ENCODE measurements at regions not wholly inside any gene's neighbourhood (a gene's known extent, or its start where the extent isn't known, plus 50 kb on each side); places are given as distances from the start of the nearest gene placed in this dataset.

DNA sequence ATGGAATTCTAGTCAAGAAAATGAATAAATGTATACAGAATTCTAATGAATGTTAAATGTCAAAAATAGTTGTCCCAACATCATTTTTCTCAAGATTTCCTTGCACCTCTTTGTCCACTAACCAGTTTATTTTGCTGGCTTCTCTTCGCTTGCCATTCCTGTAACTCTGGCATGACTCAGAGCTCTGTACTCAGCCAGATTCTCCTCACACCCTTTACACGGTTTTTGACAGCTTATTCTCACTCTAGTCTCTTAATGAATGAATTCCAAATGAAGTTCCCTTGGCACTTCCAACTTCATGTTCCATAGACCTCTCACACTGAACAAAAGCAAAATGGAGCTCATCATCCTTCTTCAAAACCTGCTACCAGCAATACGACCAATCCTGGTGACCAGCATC is 419.3 kb upstream of the SLIT2 start:
- Mint-ChIP-seq H3K27me3 (no peaks in the 10 kb centered on the region), H3K4me1 (ENCODE audit: low read depth) (no peaks in the 10 kb centered on the region), H3K36me3 (ENCODE audit: low read depth) (no peaks in the 10 kb centered on the region), H3K4me3 (no peak overlapping the region), H3K9me3 (no peaks in the 10 kb centered on the region), H3K27ac (no peak overlapping the region)
- intact Hi-C loops (cut with micrococcal nuclease): no loop called here

DNA sequence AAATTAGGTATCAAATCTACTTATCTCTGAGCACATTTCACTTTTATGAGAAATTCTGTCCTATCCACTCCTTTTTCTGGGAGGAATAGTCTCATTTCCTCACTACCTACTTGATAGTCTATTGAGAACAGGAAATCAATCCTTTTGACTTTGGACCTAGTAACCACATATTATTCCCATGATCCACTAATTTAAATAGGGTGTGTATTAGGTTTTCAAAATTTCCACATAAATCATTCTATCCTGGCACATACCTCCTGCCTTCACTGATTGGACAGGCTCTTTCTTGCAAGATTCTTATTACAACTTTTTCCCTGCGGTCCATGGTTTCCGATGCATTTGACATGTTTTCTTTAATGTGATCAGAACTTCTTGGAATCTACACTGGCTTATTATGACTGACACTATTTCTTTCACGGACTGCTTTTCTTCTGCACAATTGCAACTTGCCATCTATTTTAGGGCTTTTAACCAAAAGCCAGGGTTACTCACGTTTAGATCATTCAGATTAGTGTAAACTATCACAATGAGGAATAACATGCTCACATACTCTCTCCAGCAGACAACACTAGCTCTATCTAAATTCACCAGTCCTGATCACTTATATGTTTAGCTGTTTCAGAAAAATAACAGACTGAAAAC is 419.9 kb upstream of the SLIT2 start:
- Mint-ChIP-seq H3K27ac (no peak overlapping the region), H3K27me3 (no peaks in the 10 kb centered on the region), H3K9me3 (no peaks in the 10 kb centered on the region), H3K4me3 (no peak overlapping the region), H3K36me3 (ENCODE audit: low read depth) (no peaks in the 10 kb centered on the region), H3K4me1 (ENCODE audit: low read depth) (no peaks in the 10 kb centered on the region)
- intact Hi-C loops (cut with micrococcal nuclease): no loop called here

DNA sequence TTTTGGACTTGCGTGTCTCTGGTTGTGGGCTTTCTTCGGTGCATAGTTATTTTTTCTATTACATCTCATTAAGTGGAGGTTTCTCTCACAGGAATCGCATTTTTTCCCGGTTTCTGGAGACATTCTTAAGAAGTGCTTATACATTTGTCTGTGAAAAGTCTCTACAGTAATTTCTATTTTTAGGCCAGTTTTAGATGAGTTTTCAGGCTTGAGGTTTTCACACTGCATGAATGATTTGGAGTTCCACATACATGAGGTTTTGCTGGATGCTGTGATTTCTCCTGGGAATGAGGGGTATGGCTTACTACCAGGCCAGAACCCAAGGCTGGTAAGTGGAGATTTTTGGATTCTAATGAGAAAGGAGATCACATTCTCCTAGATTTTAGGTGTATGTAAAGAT is 422.6 kb upstream of the SLIT2 start:
- intact Hi-C loops (cut with micrococcal nuclease): no loop called here
- H3K27me3 Mint-ChIP-seq: no peaks in the 10 kb centered on the region
- H3K36me3 Mint-ChIP-seq (ENCODE audit: low read depth): no peaks in the 10 kb centered on the region
- H3K27ac Mint-ChIP-seq: no peak overlapping the region
- H3K9me3 Mint-ChIP-seq: no peaks in the 10 kb centered on the region
- no peaks in the 10 kb centered on the region for H3K4me1 Mint-ChIP-seq (ENCODE audit: low read depth)
- H3K4me3 Mint-ChIP-seq: no peak overlapping the region

DNA sequence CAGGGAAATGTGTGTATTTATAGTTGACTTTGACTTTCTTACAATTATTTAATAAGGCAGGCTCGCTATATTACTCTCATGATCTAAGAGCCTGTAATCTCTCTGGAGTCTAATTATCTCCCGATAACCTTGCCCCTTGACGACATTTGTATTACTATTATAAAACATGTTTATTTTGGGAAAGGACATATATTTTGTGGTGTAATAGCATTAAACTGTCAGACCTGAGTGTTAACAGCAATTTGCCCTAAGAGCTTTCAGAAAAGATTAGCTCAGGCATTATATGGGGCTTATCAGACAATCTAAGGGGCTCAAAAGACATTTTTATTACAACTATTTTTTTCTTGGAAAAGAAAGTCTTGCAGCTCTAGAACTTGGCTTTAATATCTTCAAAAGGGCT is 427.9 kb upstream of the SLIT2 start:
- Mint-ChIP-seq H3K27ac (no peak overlapping the region), H3K27me3 (no peaks in the 10 kb centered on the region), H3K4me3 (no peak overlapping the region), H3K9me3 (no peaks in the 10 kb centered on the region), H3K36me3 (ENCODE audit: low read depth) (no peaks in the 10 kb centered on the region), H3K4me1 (ENCODE audit: low read depth) (no peaks in the 10 kb centered on the region)
- intact Hi-C loops (cut with micrococcal nuclease): no loop called here

DNA sequence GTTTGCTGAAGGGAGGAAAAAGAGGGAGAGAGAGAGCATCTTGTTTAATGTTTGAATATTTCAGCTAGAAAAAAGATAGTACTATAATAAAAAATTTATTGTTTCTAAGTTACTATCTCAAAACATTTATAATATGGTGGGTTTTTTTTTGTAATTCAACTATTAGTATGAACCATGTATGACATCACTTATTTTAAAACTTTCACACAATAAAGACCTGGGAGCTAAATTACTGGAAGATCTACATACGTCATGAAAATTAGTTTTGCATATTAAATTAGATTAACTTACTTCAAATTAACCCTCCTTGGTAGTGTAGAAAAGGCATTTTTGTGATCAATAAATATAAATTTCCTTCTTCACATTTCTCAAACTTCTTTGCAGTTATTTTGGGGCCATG is 432.0 kb upstream of the SLIT2 start:
- H3K27me3 Mint-ChIP-seq: no peaks in the 10 kb centered on the region
- no peaks in the 10 kb centered on the region for H3K4me1 Mint-ChIP-seq (ENCODE audit: low read depth)
- no peaks in the 10 kb centered on the region for H3K9me3 Mint-ChIP-seq
- intact Hi-C loops (cut with micrococcal nuclease): no loop called here
- H3K4me3 Mint-ChIP-seq: no peak overlapping the region
- H3K27ac Mint-ChIP-seq: no peak overlapping the region
- H3K36me3 Mint-ChIP-seq (ENCODE audit: low read depth): no peaks in the 10 kb centered on the region

DNA sequence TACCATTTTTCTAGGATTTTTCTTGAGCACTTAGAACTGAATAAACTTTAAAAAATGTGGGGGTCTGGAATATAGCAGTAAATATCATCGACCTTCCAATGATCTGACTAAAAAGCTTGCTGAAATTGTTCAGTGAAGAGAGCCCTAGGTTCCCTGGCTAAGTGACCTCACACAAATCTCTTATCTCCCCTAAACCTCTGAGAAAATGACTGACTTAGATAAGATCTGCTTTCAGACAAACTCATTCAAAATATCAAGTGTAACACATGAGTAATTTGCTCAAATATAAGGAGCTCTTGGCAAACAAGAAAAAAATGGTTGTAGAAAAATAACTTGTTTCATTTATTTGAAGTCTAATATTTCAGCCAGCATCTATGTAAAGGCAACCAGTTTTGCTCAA is 441.7 kb upstream of the SLIT2 start:
- Mint-ChIP-seq H3K4me3 (no peak overlapping the region), H3K27me3 (no peaks in the 10 kb centered on the region), H3K27ac (no peak overlapping the region), H3K36me3 (ENCODE audit: low read depth) (no peaks in the 10 kb centered on the region), H3K9me3 (no peaks in the 10 kb centered on the region), H3K4me1 (ENCODE audit: low read depth) (no peaks in the 10 kb centered on the region)
- intact Hi-C loops (cut with micrococcal nuclease): no loop called here

DNA sequence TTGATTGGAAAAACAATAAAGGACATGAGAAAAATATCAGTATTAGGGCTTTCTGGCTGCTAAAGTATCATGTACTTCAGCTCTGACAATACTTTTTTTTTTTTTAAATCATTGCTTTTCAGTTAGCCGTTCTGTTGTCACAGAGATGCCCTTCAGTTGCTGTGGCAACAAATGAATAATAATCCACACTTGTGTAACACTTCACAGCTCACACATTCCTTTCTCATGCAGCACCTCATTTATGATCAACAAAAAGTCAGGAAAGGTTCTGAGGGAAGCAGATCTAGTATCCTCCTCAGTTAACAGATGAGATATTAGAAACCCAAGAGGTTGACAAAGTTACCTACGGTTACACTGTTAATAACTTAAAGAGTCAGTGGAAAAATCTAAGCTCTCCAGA is 444.2 kb upstream of the SLIT2 start:
- Mint-ChIP-seq H3K4me3 (no peak overlapping the region), H3K9me3 (no peaks in the 10 kb centered on the region), H3K36me3 (ENCODE audit: low read depth) (no peaks in the 10 kb centered on the region), H3K27me3 (no peaks in the 10 kb centered on the region), H3K4me1 (ENCODE audit: low read depth) (no peaks in the 10 kb centered on the region), H3K27ac (no peak overlapping the region)
- intact Hi-C loops (cut with micrococcal nuclease): no loop called here

DNA sequence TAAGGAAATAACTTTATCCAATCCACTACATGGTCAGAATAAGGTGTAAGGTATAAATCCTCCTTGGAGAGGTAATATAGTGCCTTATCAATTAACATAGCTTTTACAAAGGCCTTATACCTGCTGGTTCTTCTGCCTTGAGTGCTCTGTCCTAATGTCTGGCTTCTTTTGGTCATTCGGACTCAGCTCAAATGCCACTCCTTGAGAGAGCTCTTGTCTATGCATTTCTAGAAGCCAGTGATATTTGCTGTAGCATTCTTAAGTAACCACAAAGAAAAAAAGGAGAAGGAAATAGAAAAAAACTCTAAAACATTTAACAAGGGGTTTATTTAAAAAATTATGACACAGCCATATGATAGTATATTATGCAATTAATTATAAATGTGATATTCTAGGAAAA is 444.8 kb upstream of the SLIT2 start:
- Mint-ChIP-seq H3K4me3 (no peak overlapping the region), H3K36me3 (ENCODE audit: low read depth) (no peaks in the 10 kb centered on the region), H3K9me3 (no peaks in the 10 kb centered on the region), H3K4me1 (ENCODE audit: low read depth) (no peaks in the 10 kb centered on the region), H3K27ac (no peak overlapping the region), H3K27me3 (no peaks in the 10 kb centered on the region)
- intact Hi-C loops (cut with micrococcal nuclease): no loop called here

DNA sequence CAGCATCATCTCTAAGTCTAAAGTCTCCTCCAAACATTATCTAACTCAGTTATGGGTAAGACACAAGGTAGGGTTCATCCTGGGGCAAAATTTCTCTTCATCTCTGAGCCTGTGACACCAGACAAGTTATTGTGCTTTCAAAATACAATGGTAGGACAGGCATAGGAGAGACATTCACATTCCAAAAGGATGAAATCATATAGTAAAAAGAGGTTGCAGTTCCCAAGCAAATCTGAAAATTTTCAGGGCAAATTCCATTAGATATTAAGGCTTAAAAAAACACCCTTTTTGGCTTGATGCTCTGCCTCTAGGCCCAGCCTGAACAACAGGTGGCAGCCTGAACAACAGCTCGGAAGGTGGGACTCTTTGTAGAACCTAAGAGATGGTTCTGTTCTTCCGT is 448.3 kb upstream of the SLIT2 start:
- no peaks in the 10 kb centered on the region for H3K36me3 Mint-ChIP-seq (ENCODE audit: low read depth)
- no peaks in the 10 kb centered on the region for H3K4me1 Mint-ChIP-seq (ENCODE audit: low read depth)
- intact Hi-C loops (cut with micrococcal nuclease): no loop called here
- H3K27me3 Mint-ChIP-seq: no peaks in the 10 kb centered on the region
- H3K4me3 Mint-ChIP-seq: no peak overlapping the region
- H3K9me3 Mint-ChIP-seq: no peaks in the 10 kb centered on the region
- H3K27ac Mint-ChIP-seq: no peak overlapping the region

DNA sequence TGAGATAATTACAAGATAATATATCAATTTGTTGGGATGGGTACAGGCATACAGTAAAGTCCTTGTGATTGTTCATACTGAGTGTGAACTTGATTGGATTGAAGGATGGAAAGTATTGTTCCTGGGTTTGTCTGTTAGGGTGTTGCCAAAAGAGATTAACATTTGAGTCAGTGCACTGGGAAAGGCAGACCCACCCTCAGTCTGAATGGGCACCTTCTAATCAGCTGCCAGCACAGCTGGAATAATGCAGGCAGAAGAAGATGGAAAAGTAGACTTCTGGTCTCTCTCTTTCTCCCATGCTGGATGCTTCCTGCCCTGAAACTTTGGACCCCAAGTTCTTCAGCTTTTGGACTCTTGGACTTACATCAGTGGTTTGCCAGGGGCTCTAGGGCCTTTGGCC is 457.9 kb upstream of the SLIT2 start:
- no peak overlapping the region for H3K27ac Mint-ChIP-seq
- H3K4me1 Mint-ChIP-seq (ENCODE audit: low read depth): no peaks in the 10 kb centered on the region
- no peaks in the 10 kb centered on the region for H3K36me3 Mint-ChIP-seq (ENCODE audit: low read depth)
- no peaks in the 10 kb centered on the region for H3K27me3 Mint-ChIP-seq
- peaks cover 9% of the 10 kb centered on the region for H3K9me3 Mint-ChIP-seq
- H3K4me3 Mint-ChIP-seq: no peak overlapping the region
- intact Hi-C loops (cut with micrococcal nuclease): no loop called here

DNA sequence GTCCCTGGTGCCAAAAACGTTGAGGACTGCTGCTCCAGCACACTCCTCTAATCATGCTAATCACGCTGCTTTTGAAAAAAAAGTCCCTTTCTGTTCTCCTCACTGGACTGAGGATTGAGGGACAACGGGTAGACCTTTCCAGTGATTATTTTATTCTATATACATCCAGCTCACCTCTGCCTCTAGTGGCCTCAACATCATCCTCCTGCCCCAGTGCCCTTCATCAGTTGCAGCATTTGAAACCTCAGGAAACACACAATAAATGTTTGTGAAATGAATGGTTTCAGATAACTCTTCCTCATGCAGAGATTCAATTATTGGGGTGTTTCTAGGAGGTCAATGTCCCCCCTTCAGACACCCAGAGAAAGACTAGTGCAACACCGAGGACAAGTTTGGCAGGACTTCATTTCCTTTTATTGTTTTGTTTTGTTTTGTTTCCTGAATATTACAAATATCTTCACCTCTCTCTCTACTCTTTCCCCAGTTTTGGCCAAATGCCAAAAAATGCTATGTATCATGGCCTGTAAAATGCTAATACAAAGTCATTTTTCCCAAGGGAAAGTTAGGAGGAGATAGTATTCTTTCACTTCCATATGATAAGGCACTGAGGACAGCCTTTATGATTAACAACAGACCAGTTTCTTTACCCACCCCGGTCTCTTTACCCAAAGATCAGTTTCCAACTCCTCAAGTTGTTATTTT is 460.1 kb upstream of the SLIT2 start:
- Mint-ChIP-seq H3K4me1 (ENCODE audit: low read depth) (no peaks in the 10 kb centered on the region), H3K9me3 (no peaks in the 10 kb centered on the region), H3K4me3 (no peak overlapping the region), H3K36me3 (ENCODE audit: low read depth) (no peaks in the 10 kb centered on the region), H3K27me3 (no peaks in the 10 kb centered on the region), H3K27ac (no peak overlapping the region)
- intact Hi-C loops (cut with micrococcal nuclease): no loop called here

DNA sequence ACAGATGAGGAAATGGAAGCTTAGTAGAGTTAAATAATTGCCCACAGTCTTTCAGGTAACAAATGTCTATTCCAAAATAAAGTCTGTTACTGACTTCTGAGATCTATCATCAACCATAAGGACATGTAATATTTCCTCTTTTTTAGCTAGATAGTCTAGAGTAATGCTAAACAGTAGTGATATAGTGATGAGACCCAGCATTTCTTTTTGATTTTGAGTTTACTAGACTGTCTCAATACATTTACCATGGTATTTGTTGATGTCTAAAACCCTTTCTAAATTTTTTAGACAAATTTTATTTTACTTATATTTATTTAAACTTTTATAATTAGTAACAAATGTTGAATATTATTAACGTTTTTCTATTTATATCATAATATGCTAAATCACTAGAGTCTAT is 465.1 kb upstream of the SLIT2 start:
- intact Hi-C loops (cut with micrococcal nuclease): no loop called here
- Mint-ChIP-seq H3K4me3 (no peak overlapping the region), H3K9me3 (peaks cover 30% of the 10 kb centered on the region), H3K36me3 (ENCODE audit: low read depth) (no peaks in the 10 kb centered on the region), H3K4me1 (ENCODE audit: low read depth) (no peaks in the 10 kb centered on the region), H3K27me3 (no peaks in the 10 kb centered on the region), H3K27ac (no peak overlapping the region)

DNA sequence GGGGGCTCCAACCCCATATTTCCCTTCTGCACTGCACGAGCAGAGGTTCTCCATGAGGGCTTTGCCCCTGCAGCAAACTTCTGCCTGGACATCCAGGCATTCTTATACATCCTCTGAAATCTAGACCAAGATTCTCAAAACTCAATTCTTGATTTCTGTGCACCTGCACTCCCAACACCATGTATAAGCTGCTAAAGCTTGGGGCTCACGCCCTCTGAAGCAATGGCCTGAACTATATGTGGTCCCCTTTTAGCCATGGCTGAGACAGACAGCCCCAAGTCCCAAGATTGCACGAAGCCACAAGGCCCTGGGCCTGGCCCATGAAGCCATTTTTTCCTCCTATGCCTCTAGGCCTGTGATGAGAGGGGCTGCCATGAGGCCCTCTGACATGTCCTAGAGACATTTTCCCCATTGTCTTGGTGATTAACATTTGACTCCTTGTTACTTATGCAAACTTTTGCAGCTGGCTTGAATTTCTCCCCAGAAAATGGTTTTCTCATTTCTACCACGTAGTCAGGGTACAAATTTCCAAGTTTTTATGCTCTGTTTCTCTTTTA is 468.0 kb upstream of the SLIT2 start:
- no peaks in the 10 kb centered on the region for H3K36me3 Mint-ChIP-seq (ENCODE audit: low read depth)
- peaks cover 30% of the 10 kb centered on the region for H3K9me3 Mint-ChIP-seq
- H3K4me3 Mint-ChIP-seq: no peak overlapping the region
- no peaks in the 10 kb centered on the region for H3K27me3 Mint-ChIP-seq
- intact Hi-C loops (cut with micrococcal nuclease): no loop called here
- no peak overlapping the region for H3K27ac Mint-ChIP-seq
- no peaks in the 10 kb centered on the region for H3K4me1 Mint-ChIP-seq (ENCODE audit: low read depth)

DNA sequence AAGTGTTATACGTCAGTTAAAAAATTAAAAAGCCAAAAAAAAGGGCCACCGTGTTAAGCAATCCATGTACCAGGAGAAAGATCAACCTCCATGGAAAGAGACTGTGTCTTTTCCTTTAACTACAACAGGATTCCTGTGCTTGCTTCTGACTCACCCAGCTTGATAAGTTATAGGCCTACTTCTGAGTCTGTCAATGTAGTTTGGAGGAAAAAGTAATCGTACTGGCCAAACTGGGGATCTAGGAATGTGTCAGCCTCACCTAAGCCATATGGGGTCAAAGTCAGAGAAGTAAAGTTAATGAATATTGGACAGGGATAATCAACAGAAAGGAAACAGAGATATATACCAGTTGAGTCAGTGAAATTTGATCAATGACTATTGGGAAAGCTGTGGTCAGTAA is 470.8 kb upstream of the SLIT2 start:
- intact Hi-C loops (cut with micrococcal nuclease): no loop called here
- Mint-ChIP-seq H3K27ac (no peak overlapping the region), H3K9me3 (peaks cover 30% of the 10 kb centered on the region), H3K4me1 (ENCODE audit: low read depth) (no peaks in the 10 kb centered on the region), H3K36me3 (ENCODE audit: low read depth) (no peaks in the 10 kb centered on the region), H3K4me3 (no peak overlapping the region), H3K27me3 (no peaks in the 10 kb centered on the region)

DNA sequence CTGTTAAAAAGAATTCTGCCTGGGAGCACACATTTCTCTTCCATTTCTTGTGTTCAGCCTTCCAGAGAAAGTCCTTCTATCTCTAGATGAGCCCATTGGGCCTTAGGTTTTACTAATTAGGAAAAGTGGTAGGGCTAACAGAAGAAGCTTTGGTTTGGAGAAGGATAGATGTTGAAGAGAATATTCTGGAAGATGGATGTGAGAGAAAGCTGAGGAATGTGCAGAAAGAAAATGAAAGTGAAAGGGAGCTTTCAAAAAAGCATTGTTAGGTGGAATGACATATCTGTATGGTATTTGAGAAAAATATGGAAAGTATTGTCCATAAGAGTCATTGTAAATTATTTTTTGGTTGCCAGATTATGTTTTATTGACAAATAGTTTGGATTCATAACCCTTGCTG is 474.8 kb upstream of the SLIT2 start:
- no peaks in the 10 kb centered on the region for H3K36me3 Mint-ChIP-seq (ENCODE audit: low read depth)
- no peaks in the 10 kb centered on the region for H3K4me1 Mint-ChIP-seq (ENCODE audit: low read depth)
- intact Hi-C loops (cut with micrococcal nuclease): no loop called here

More for the DNA sequence above, 474.8 kb upstream of the SLIT2 start:
- Mint-ChIP-seq H3K27ac (no peak overlapping the region), H3K9me3 (peaks cover under 1% of the 10 kb centered on the region), H3K4me3 (no peak overlapping the region), H3K27me3 (no peaks in the 10 kb centered on the region)

Data from dendritic cell treated with granulocyte-macrophage colony-stimulating factor and Interleukin-4, amounts not matched to agents 40 ng/mL and 50 ng/mL, for 4 days (primary cell).